Globus pallidus (tissue), 1 donor: ENCODE measurements at regions not wholly inside any gene's neighbourhood (a gene's known extent, or its start where the extent isn't known, plus 50 kb on each side); places are given as distances from the start of the nearest gene placed in this dataset.

ENCODE experiments used
- DNase-seq: peaks from one replicate; pipeline ENCODE4 v3.0.0-alpha.2; 2015; ENCODE audit warnings: low spot score

DNA sequence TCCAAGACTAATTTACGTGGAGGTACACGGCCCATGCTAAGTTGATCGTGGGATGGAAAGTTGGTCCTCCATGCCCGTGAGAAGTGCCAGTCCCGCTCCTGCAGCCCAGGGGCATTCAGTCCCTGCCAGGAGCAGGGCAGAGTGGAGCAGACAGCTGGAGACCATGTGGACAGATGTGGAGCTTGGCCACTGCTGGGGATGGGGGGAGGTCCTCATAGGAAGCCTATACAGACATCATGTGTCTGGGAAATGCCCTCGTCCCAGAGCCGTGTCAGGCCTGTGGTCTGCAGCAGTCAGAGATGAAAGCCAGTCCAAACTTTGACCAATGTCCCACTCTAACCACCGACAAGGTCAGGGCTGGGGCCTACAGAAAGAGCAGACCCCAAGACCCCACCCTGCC lies 118.4 kb downstream of the CPZ start:
- no peak for DNase-seq

GRCh38 chr4:8710416-8710815 lies 117.9 kb downstream of the CPZ start:
- no peak for DNase-seq

DNA sequence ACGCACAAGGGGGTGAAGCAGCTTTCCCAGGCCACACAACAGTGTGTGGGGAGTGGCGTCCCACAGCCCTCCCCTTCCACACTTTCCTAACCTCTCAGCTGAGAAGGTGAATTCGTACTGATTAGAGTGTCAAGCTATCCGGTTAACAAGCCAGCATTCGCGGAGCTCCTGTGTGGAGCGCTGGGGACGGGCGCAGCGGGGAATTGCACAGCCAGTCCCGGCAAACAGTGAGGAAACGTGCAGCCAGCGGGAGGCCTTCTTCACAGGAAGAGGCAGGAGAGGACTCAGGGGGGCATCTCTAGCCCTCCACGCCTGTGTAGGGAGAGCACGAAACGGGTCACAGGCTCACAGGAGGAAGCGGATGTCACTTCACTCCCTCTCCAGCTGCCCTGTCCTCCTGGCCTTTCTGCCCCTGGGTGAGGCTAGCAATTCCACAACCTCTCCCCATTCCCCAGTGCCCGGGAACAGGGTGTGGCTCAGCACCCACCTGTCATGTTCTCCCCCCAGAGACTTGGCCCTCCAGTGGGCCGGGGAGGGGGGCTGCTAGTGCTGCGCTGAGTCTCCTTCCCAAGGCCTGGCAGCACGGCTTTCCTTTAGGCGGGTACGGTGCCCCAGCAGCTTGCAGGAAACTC lies 117.3 kb downstream of the CPZ start:
- DNase-seq, result no peak

DNA sequence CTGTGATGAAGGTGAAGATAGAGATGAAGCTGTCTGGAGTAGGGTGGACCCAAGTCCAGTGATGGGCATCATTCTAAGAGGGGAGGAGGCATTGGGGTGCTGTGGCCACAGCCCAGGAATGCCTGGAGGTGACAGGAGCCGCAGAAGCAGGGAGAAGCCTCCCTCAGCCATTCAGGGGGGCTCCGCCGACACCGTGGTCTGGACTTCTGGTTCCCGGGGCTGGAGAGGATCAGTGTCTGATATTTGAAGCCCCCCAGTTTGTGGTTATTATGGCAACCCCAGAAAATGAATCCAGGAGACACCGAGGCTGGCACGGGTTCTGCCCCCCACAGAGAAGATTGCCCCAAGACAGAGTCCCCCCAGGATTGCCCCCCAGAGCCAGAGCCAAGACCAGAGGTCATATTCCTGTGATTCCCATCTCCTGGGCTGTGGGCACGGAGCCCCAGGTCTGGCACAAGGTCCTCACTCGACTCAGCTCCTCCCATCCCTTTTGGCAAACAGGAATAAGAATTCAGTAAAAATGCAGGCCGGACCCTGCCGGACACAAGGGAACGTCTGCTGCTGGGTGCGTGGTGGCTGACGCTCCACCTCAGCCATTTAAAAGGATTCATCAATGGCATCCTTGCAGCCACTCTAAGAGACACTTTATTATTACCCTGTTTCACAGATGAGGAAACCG lies 116.6 kb downstream of the CPZ start:
- DNase-seq, result no peak

DNA sequence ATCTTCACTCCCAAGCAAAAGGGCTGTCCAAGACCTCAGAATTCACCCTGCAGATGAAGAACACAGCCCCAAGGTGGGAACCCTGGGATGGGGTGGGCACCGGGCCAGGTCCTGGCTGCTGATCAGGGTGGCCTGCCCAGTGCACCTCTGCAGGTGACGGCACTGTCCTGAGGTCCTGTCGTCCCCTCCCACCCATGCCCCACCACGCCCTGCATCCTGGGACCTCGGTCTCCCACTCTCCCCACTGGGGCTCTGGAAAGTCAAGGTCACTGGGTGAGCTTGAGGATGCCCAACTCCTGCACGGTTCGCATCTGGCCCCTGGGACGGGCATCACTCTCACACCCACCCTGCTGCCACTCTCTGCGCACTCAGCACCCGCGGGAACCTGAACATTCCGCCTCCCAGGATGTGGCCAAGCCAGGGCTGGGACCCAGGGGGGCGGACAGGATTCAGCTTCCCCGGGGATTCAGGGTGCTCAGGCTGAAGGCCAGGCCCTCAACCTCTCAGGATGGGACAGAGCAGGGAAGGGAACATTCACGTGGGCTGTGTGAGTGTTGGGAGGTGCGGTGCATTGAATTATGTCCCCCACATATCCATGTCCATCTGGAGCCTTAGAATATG lies 115.9 kb downstream of the CPZ start:
- no peak for DNase-seq

DNA sequence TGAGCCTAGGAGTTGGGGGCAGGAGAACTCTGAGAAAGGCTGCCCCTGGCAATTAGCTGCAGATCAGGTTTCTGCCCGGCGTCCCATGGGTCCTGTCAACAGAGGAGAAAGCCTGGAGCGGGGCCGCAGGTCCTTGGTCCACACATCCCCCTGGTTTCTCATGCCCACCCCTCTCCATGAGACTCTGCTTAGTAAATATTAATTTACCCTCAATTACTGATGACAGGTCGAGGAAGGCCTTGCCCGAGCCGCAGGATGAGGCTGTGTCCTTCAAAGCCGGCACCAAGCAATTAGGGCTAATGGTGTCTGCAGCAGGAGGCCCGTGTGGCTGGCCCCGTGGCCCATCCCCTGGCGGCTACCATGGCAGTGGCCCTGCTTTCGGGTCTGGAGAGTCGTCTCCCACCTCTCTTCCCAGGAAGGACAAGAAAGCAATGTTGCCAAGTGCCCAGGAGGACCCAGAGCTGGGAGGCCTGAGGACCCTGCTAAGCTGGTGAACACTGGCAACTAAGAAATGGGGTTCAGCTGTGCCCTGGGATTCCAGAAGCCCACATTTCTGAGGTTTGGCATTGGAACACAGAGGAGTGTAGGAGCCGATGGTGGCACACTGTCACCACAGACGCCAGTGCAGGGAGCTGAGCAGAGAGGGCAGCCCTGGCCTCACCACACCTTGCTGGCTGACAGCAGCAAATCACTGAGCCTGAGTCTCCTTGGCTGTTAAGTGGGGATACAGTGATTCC lies 114.6 kb downstream of the CPZ start:
- DNase-seq, result no peak

- DNase-seq, result no peak
Observed at GRCh38 chr4:8706216-8707044, 113.9 kb downstream of the CPZ start.

GRCh38 chr4:8705161-8706145 lies 112.9 kb downstream of the CPZ start:
- DNase-seq, result no peak

- no peak for DNase-seq
Observed at GRCh38 chr4:8704632-8705031, 112.1 kb downstream of the CPZ start.

DNA sequence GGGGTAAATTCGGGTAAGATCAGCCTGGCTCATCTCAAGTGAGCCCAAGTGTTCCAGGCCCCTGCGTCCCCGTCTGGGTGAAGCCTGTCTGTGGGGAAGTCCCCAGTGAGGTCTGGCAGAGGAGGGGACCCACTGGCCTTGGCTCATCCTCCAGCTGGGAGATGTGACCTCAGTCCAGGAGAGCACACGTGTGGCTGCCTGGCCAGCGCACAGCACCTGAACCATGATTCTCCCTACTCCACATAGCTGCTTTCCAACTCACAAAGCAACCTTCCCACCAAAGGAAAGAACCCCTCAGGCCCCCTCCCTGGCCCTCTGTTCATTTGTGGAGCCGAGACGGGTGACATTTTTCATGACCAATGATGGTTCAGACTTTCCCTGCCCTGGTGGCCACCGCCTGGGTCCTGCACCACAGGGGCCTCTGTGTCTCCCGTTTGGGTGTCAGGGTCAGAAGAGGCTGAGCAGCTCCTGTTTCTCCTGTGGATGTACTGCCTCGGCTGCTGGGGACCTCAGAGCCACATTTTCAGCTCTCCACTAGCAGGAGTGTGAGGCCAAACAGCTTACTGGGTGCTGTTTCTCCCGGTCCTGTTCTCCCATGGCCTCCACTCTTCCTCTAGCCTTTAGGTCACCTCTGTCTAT lies 111.4 kb downstream of the CPZ start:
- no peak for DNase-seq

DNA sequence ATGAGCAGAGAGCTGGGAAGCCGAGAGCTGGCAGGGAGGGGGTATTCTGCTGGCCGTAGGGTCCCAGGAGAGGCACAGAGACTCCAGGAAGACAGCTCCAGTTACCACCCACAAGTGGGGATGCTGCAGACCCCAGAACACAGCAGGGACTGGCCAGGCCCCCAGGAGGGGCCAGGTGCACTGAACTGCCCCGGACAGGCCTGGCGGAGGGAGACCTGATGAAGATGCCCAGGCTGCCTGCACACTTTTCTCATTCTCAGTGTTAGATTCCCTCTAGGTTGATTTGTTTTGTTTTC lies 110.8 kb downstream of the CPZ start:
- no peak for DNase-seq

- no peak for DNase-seq
Observed at GRCh38 chr4:8702516-8703400, 110.2 kb downstream of the CPZ start.

GRCh38 chr4:8702020-8702495 lies 109.5 kb downstream of the CPZ start:
- DNase-seq, result no peak

GRCh38 chr4:8701126-8702019 lies 108.8 kb downstream of the CPZ start:
- DNase-seq, result no peak

DNA sequence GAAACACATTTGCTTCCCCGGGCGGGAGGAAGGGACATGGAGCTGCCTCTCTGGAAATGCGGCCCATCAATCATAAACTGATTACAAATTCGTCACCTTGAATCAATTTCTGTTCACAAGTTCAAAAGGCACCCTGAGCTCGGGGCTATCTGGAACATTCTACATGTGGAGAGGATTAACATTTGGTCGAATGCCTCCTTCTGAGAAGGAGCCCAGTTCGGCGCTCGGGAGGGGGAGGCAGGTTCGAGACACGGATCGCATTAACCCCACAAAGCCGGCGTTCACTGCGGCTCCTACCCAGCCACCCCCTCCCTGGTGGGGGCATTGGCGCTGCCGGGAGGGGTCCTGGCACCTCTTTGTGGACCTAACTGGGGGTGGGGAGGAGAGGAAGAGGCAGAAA lies 108.0 kb downstream of the CPZ start:
- no peak for DNase-seq

DNA sequence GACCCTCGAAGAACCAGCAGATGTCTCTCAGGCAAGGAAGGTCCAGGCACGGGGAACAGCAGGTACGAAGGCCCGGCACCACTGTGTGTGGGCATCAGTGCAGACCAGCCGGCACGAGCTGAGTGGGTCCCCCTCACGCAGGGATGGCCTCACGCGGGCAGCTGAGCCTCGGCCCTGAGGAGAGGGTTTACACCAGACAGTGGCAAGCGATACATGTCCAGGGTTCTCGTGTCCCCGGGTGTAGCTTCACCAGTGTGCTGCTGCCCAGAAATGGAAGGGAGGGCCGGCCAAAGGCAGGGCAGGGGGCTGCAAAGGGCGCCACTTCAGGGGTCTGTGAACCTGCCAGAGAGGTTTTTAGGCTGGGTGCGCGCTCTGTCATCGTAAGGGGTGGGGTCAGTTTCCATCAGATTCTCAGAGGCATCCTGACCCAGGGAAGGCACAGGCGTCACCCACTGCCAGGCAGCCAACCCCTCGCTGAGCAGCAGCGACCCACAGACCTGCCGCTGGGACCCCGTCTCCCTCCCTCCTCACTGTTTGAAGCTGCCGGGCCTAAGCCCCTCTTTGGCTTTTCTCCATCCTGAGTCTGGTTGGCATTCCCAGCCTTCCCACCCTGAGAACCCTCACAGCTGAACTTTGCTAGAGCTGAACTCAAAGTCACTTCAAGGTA lies 107.0 kb downstream of the CPZ start:
- no peak for DNase-seq

GRCh38 chr4:8699063-8699385 lies 106.5 kb downstream of the CPZ start:
- DNase-seq, result no peak
